H9 (cell line): ENCODE measurements at regions not wholly inside any gene's neighbourhood (a gene's known extent, or its start where the extent isn't known, plus 50 kb on each side); places are given as distances from the start of the nearest gene placed in this dataset.

Experiments used
- DNase-seq: peaks from one replicate; pipeline ENCODE4 v3.0.0-alpha.2; 2017
- H2AFZ ChIP-seq: one replicate; pipeline ENCODE4 v1.6.1; 2013; ENCODE audit warnings: mild to moderate bottlenecking, low read length, control low read depth, moderate library complexity
- H2AK5ac ChIP-seq: 2 replicates; pipeline ENCODE4 v1.6.1; 2013; ENCODE audit warnings: low read length, control low read depth, mixed read lengths; ENCODE audit not compliant: insufficient read length
- H2BK120ac ChIP-seq: one replicate; pipeline ENCODE4 v1.6.1; 2013; ENCODE audit warnings: low read depth, mild to moderate bottlenecking, low read length, control low read depth, inconsistent platforms; ENCODE audit not compliant: poor library complexity, severe bottlenecking
- H2BK12ac ChIP-seq: 2 replicates; pipeline ENCODE4 v1.6.1; 2013; ENCODE audit warnings: low read length, control low read depth, mixed read lengths, low read depth; ENCODE audit not compliant: insufficient read length
- H2BK15ac ChIP-seq: 2 replicates; pipeline ENCODE4 v1.6.1; 2013; ENCODE audit warnings: low read depth, low read length, control low read depth
- H2BK20ac ChIP-seq: one replicate; pipeline ENCODE4 v1.6.1; 2013; ENCODE audit warnings: low read depth, mild to moderate bottlenecking, low read length, control low read depth, inconsistent platforms; ENCODE audit not compliant: poor library complexity, severe bottlenecking
- H2BK5ac ChIP-seq: 2 replicates; pipeline ENCODE4 v1.6.1; 2013; ENCODE audit warnings: low read length, control low read depth, mixed read lengths; ENCODE audit not compliant: insufficient read length
- H3K14ac ChIP-seq: 2 replicates; pipeline ENCODE4 v1.6.1; 2013; ENCODE audit warnings: low read length, control low read depth; ENCODE audit not compliant: insufficient read depth
- H3K18ac ChIP-seq: 2 replicates; pipeline ENCODE4 v1.6.1; 2013; ENCODE audit warnings: low read depth, mild to moderate bottlenecking, mixed read lengths, low read length, control low read depth; ENCODE audit not compliant: insufficient read length
- H3K23ac ChIP-seq: 2 replicates; pipeline ENCODE4 v1.6.1; 2013; ENCODE audit warnings: low read length, control low read depth, mixed read lengths, low read depth; ENCODE audit not compliant: insufficient read length
- H3K23me2 ChIP-seq: 2 replicates; pipeline ENCODE4 v1.6.1; 2013; ENCODE audit warnings: low read depth, mild to moderate bottlenecking, mixed read lengths, low read length, control low read depth; ENCODE audit not compliant: insufficient read length, poor library complexity, severe bottlenecking
- H3K27ac ChIP-seq: 2 replicates; pipeline ENCODE4 v1.5.1; 2013; ENCODE audit warnings: low read length, control low read depth, mixed read lengths, low read depth; ENCODE audit not compliant: insufficient read length
- H3K27me3 ChIP-seq: 2 replicates; pipeline ENCODE4 v1.6.1; 2013; ENCODE audit warnings: low read length, control low read depth, inconsistent platforms; ENCODE audit not compliant: insufficient read depth
- H3K4ac ChIP-seq: 2 replicates; pipeline ENCODE4 v1.6.1; 2013; ENCODE audit warnings: low read depth, mild to moderate bottlenecking, control low read depth, inconsistent platforms, low read length, moderate library complexity
- H3K4me1 ChIP-seq: 2 replicates; pipeline ENCODE4 v1.6.1; 2013; ENCODE audit warnings: low read length, control low read depth, inconsistent platforms; ENCODE audit not compliant: insufficient read depth
- H3K4me2 ChIP-seq: 2 replicates; pipeline ENCODE4 v1.6.1; 2013; ENCODE audit warnings: low read length, control low read depth, mixed read lengths; ENCODE audit not compliant: insufficient read length, insufficient read depth
- H3K56ac ChIP-seq: 2 replicates; pipeline ENCODE4 v1.6.1; 2013; ENCODE audit warnings: low read depth, mild to moderate bottlenecking, mixed read lengths, low read length, control low read depth; ENCODE audit not compliant: insufficient read length
- H3K79me1 ChIP-seq: 2 replicates; pipeline ENCODE4 v1.6.1; 2013; ENCODE audit warnings: low read depth, mild to moderate bottlenecking, moderate library complexity, low read length, control low read depth, inconsistent platforms; ENCODE audit not compliant: insufficient read depth, poor library complexity, severe bottlenecking
- H3K79me2 ChIP-seq: 2 replicates; pipeline ENCODE4 v1.6.1; 2013; ENCODE audit warnings: low read length, control low read depth, inconsistent platforms; ENCODE audit not compliant: insufficient read depth
- H3K9ac ChIP-seq: 2 replicates; pipeline ENCODE4 v1.6.1; 2013; ENCODE audit warnings: low read length, control low read depth, mixed read lengths; ENCODE audit not compliant: insufficient read length; ENCODE audit errors: extremely low read depth
- H3K9me3 ChIP-seq: one replicate; pipeline ENCODE4 v1.6.1; 2013; ENCODE audit warnings: low read depth, low read length, inconsistent platforms; ENCODE audit not compliant: control insufficient read depth
- H3T11ph ChIP-seq: one replicate; pipeline ENCODE4 v1.6.1; 2013; ENCODE audit warnings: mild to moderate bottlenecking, low read length, control low read depth, inconsistent platforms
- H4K20me1 ChIP-seq: one replicate; pipeline ENCODE4 v1.6.1; 2013; ENCODE audit not compliant: control insufficient read depth, insufficient read length, insufficient read depth
- H4K5ac ChIP-seq: 2 replicates; pipeline ENCODE4 v1.6.1; 2013; ENCODE audit warnings: low read depth, mild to moderate bottlenecking, mixed read lengths, low read length, control low read depth; ENCODE audit not compliant: insufficient read length
- H4K8ac ChIP-seq: replicated peaks from 2 replicates; pipeline ENCODE4 v1.6.1; 2013; ENCODE audit warnings: low read length, control low read depth, mixed read lengths, low read depth; ENCODE audit not compliant: insufficient read length
- H4K91ac ChIP-seq: 2 replicates; pipeline ENCODE4 v1.6.1; 2013; ENCODE audit warnings: low read depth, mild to moderate bottlenecking, moderate library complexity, mixed read lengths, low read length, control low read depth; ENCODE audit not compliant: insufficient read length
- H3K27ac Mint-ChIP-seq, 3 experiments: 2 replicates in 2 of 3; 3 replicates in 1 of 3; pipeline ENCODE4 v1.8.0; 2020 to 2021; ENCODE audit warnings: mixed read lengths in 3 of 3, mild to moderate bottlenecking in 1 of 3, moderate library complexity in 1 of 3
- H3K27me3 Mint-ChIP-seq: 2 replicates; pipeline ENCODE4 v1.8.0; 2021; ENCODE audit warnings: low read depth, mild to moderate bottlenecking, moderate library complexity, mixed read lengths
- H3K36me3 Mint-ChIP-seq, 3 experiments: 2 replicates in 2 of 3; 3 replicates in 1 of 3; pipeline ENCODE4 v1.8.0; 2020 to 2021; ENCODE audit warnings: low read depth in 3 of 3, mixed read lengths in 3 of 3; ENCODE audit not compliant: insufficient read depth in 1 of 3
- H3K4me1 Mint-ChIP-seq, 2 experiments: 2 replicates each; pipeline ENCODE4 v1.8.0; 2020; ENCODE audit warnings: mixed read lengths in 2 of 2
- H3K4me3 Mint-ChIP-seq, 2 experiments: 2 replicates in 1 of 2; 3 replicates in 1 of 2; pipeline ENCODE4 v1.8.0; 2020 to 2021; ENCODE audit warnings: mild to moderate bottlenecking in 2 of 2, mixed read lengths in 2 of 2, moderate library complexity in 1 of 2
- H3K9me3 Mint-ChIP-seq, 2 experiments: 2 replicates in 1 of 2; 3 replicates in 1 of 2; pipeline ENCODE4 v1.8.0; 2020; ENCODE audit warnings: mild to moderate bottlenecking in 2 of 2, mixed read lengths in 2 of 2, moderate library complexity in 1 of 2
- WGBS: extraction: QIAGEN DNeasy Blood & Tissue Kit; methylation state at CpG from one replicate; pipeline ENCODE4 v1.1.7; 2013; ENCODE audit warnings: missing lambda C conversion rate, low lambda C conversion rate, mixed read lengths; ENCODE audit not compliant: insufficient read length; ENCODE audit errors: extremely low coverage; 5-methylcytosine and 5-hydroxymethylcytosine counted together
- TF ChIP-seq, protein P1 (sequence below): fragments of 200-600 bp; sonication (generic); conservative IDR thresholded peaks from 3 replicates; pipeline ENCODE4 v1.8.0; 2021; ENCODE audit warnings: antibody characterized with exemption, mild to moderate bottlenecking

DNA sequence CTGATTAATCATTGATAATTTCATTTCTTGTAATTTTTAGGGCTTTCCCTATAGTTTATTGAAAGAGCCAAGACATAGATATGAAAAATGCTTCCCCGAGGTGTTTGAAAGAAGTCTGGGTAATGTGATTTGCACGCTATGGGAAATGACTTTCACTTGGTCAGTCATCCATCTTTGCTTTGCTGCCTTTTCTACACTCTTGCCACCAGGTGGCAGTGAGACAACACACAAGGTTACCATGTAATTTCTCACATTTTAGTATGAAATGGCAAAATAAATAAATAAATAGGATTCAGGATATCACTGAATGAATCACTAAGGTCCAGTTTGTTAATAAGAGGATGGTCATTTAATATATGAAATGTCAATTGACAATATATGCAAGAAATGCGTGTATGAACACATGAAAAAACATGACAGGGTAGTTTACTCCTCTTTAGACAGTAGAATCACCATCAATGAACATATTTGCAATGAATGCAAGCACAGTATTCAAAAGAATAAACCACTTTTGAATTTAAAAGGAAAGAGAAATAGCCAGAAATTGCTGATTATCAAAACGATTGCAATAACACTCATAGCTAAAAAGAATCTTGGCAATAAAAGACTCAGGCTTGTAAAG lies 52.2 kb upstream of the KCNH7 start:
- no peak overlapping the region for H3K4ac ChIP-seq
- no peak overlapping the region for H3K4me2 ChIP-seq
- Mint-ChIP-seq H3K27me3 (no peaks in the 10 kb centered on the region), H3K4me1 (no peaks in the 10 kb centered on the region), H3K36me3 (no peaks in the 10 kb centered on the region), H3K9me3 (no peaks in the 10 kb centered on the region), H3K4me3 (no peak overlapping the region), H3K27ac (no peak overlapping the region)
- no peaks in the 10 kb centered on the region for H4K20me1 ChIP-seq
- H3K56ac ChIP-seq = no peak overlapping the region
- WGBS = no CpG with 5 or more reads among the region's 4 CpGs
- no peak overlapping the region for H2BK12ac ChIP-seq
- H3K9me3 ChIP-seq = no peaks in the 10 kb centered on the region
- H3K4me1 ChIP-seq = no peaks in the 10 kb centered on the region
- no peak overlapping the region for H2AFZ ChIP-seq
- no peaks in the 10 kb centered on the region for H3K27me3 ChIP-seq
- H3K9ac ChIP-seq = no peak overlapping the region
- no peak for DNase-seq
- no peaks in the 10 kb centered on the region for H3K79me2 ChIP-seq
- no peak overlapping the region for H2BK120ac ChIP-seq
- no peak overlapping the region for H3K27ac ChIP-seq
- no peak overlapping the region for H2BK5ac ChIP-seq
- H2AK5ac ChIP-seq = no peak overlapping the region
- H4K8ac ChIP-seq = no peak overlapping the region
- H4K91ac ChIP-seq = no peak overlapping the region
- no peaks in the 10 kb centered on the region for H3K79me1 ChIP-seq
- H3K14ac ChIP-seq = no peak overlapping the region
- H2BK20ac ChIP-seq = no peak overlapping the region
- H4K5ac ChIP-seq = no peak overlapping the region
- no peak overlapping the region for H3T11ph ChIP-seq
- no peaks in the 10 kb centered on the region for H3K23me2 ChIP-seq
- H3K18ac ChIP-seq = no peak overlapping the region
- H2BK15ac ChIP-seq = no peak overlapping the region
- TF ChIP-seq, protein P1, sequence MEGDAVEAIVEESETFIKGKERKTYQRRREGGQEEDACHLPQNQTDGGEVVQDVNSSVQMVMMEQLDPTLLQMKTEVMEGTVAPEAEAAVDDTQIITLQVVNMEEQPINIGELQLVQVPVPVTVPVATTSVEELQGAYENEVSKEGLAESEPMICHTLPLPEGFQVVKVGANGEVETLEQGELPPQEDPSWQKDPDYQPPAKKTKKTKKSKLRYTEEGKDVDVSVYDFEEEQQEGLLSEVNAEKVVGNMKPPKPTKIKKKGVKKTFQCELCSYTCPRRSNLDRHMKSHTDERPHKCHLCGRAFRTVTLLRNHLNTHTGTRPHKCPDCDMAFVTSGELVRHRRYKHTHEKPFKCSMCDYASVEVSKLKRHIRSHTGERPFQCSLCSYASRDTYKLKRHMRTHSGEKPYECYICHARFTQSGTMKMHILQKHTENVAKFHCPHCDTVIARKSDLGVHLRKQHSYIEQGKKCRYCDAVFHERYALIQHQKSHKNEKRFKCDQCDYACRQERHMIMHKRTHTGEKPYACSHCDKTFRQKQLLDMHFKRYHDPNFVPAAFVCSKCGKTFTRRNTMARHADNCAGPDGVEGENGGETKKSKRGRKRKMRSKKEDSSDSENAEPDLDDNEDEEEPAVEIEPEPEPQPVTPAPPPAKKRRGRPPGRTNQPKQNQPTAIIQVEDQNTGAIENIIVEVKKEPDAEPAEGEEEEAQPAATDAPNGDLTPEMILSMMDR = peak; percentile 89
- H3K23ac ChIP-seq = no peak overlapping the region
